ENCODE measurements at regions not wholly inside any gene's neighbourhood (a gene's known extent, or its start where the extent isn't known, plus 50 kb on each side); places are given as distances from the start of the nearest gene placed in this dataset.

- BruUV-seq (replicated peaks) = no TSS peak
- CTCF ChIA-PET = no interaction called here
- H2AFZ ChIP-seq (ENCODE audit: control insufficient read depth, low read depth, low read length) = no peak overlapping the region
- no peaks in the 10 kb centered on the region for H3K27me3 ChIP-seq (replicated peaks in 1 of 2; ENCODE audit: control insufficient read depth in 2 of 2, insufficient read depth in 2 of 2, low read length in 1 of 2)
- H4K20me1 ChIP-seq (ENCODE audit: control insufficient read depth, insufficient read depth) = no peaks in the 10 kb centered on the region
- no peaks in the 10 kb centered on the region for H3K36me3 ChIP-seq (ENCODE audit: control insufficient read depth in 2 of 2, insufficient read depth in 2 of 2, low read length in 1 of 2)
- SMC1A ChIA-PET (ENCODE audit: uncharacterized antibody, unreplicated experiment) = no interaction called here
- intact Hi-C loops (cut with micrococcal nuclease; ENCODE audit: unreplicated experiment) (no loop called here), in situ Hi-C loops (cut with MboI) (no loop called here)
- no peak for ATAC-seq
- H3K9ac ChIP-seq (ENCODE audit: control insufficient read depth, insufficient read depth, low read length) = no peak overlapping the region
- H3K27ac ChIP-seq (ENCODE audit: control insufficient read depth, insufficient read depth) = no peak overlapping the region
- TF ChIP-seq SKIL (IDR thresholded peaks at IDR 0.05; ENCODE audit: low read depth, poor library complexity, severe bottlenecking) = no peak
- TF ChIP-seq STAT3 (IDR thresholded peaks at IDR 0.05; ENCODE audit: low read depth, low read length) = no peak
- no peak for TF ChIP-seq E2F4 (IDR thresholded peaks at IDR 0.05; ENCODE audit: low read depth, low read length)
- no peak for TF ChIP-seq CEBPZ (IDR thresholded peaks at IDR 0.05; ENCODE audit: low read depth, low read length)
- TF ChIP-seq IKZF2 (IDR thresholded peaks at IDR 0.05) = no peak
- TF ChIP-seq CREB1 (IDR thresholded peaks at IDR 0.05; ENCODE audit: low read depth) = no peak
- no peak for TF ChIP-seq SUPT20H (IDR thresholded peaks at IDR 0.05; ENCODE audit: borderline replicate concordance, control insufficient read depth, low read depth, low read length)
- TF ChIP-seq JUNB (IDR thresholded peaks at IDR 0.05) = no peak
- no peak for TF ChIP-seq IRF4 (IDR thresholded peaks at IDR 0.05; ENCODE audit: low read depth, low read length)
- TF ChIP-seq MAX (IDR thresholded peaks at IDR 0.05; ENCODE audit: low read depth, low read length) = no peak
- TF ChIP-seq ZNF384 (IDR thresholded peaks at IDR 0.05; ENCODE audit: borderline replicate concordance, low read depth, low read length) = no peak
- no peak for TF ChIP-seq SP1 (IDR thresholded peaks at IDR 0.05; ENCODE audit: low read depth, low read length)
- no peak for TF ChIP-seq ZNF24 (IDR thresholded peaks at IDR 0.05)
- no peak for TF ChIP-seq NKRF (conservative IDR thresholded peaks at IDR 0.05)
- TF ChIP-seq WRNIP1 (IDR thresholded peaks at IDR 0.05; ENCODE audit: borderline replicate concordance, low read depth, low read length) = no peak
- FAIRE-seq = no peak
- POLR2A ChIA-PET = no interaction called here
- no peaks in the 10 kb centered on the region for H3K9me3 ChIP-seq (replicated peaks; ENCODE audit: control insufficient read depth, insufficient read depth, low read length)
- no peaks in the 10 kb centered on the region for H3K4me1 ChIP-seq (ENCODE audit: control insufficient read depth, insufficient read depth, low read length)
- H3K79me2 ChIP-seq (ENCODE audit: control insufficient read depth, insufficient read depth, low read length) = no peaks in the 10 kb centered on the region
- RAD21 ChIA-PET (ENCODE audit: unreplicated experiment) = no interaction called here
- no peak for DNase-seq (ENCODE audit: low read depth, low spot score)
- H3K4me2 ChIP-seq (ENCODE audit: control insufficient read depth, insufficient read depth) = no peak overlapping the region
- WGBS (ENCODE audit: insufficient coverage, insufficient replicate concordance, low lambda C conversion rate, missing lambda C conversion rate) = 2% methylated on average over 3 of the region's 3 CpGs
- no peak overlapping the region for H3K4me3 ChIP-seq
Measured at GRCh38 chr1:57897581-57897980, 473.7 kb upstream of the DAB1 start.

Data from GM12878 (cell line).